Endodermal cell (in vitro differentiated cells): ENCODE measurements at regions not wholly inside any gene's neighbourhood (a gene's known extent, or its start where the extent isn't known, plus 50 kb on each side); places are given as distances from the start of the nearest gene placed in this dataset.

Experiments
- DNase-seq: peaks from one replicate; pipeline ENCODE4 v3.0.0-alpha.2; 2017
- H3K27ac ChIP-seq: 2 replicates; pipeline ENCODE4 v1.5.1; 2013; ENCODE audit warnings: mild to moderate bottlenecking, low read depth, low read length, moderate library complexity
- H3K27me3 ChIP-seq: 2 replicates; pipeline ENCODE4 v1.6.1; 2013; ENCODE audit warnings: mild to moderate bottlenecking, low read length, moderate library complexity; ENCODE audit not compliant: insufficient read depth, control insufficient read depth, poor library complexity, severe bottlenecking
- H3K36me3 ChIP-seq: 2 replicates; pipeline ENCODE4 v1.7.0; 2013; ENCODE audit warnings: mild to moderate bottlenecking, low read length, moderate library complexity; ENCODE audit not compliant: control insufficient read depth, insufficient read depth
- H3K4me1 ChIP-seq: one replicate; pipeline ENCODE4 v1.7.0; 2013; ENCODE audit warnings: low read length; ENCODE audit not compliant: control insufficient read depth, insufficient read depth
- H3K4me3 ChIP-seq: 2 replicates; pipeline ENCODE4 v1.5.1; 2013; ENCODE audit warnings: mild to moderate bottlenecking, low read length, moderate library complexity
- H3K9ac ChIP-seq: 2 replicates; pipeline ENCODE4 v1.6.1; 2013; ENCODE audit warnings: mild to moderate bottlenecking, low read length, moderate library complexity; ENCODE audit not compliant: poor library complexity, severe bottlenecking; ENCODE audit errors: extremely low read depth
- H3K9me3 ChIP-seq: 2 replicates; pipeline ENCODE4 v1.6.1; 2013; ENCODE audit warnings: mild to moderate bottlenecking, low read length, moderate library complexity; ENCODE audit not compliant: control insufficient read depth
- H3K27ac Mint-ChIP-seq: 2 replicates; pipeline ENCODE4 v1.8.0; 2020; ENCODE audit warnings: mixed read lengths
- H3K27me3 Mint-ChIP-seq: 2 replicates; pipeline ENCODE4 v1.8.0; 2021; ENCODE audit warnings: mild to moderate bottlenecking, mixed read lengths; ENCODE audit not compliant: insufficient read depth
- H3K36me3 Mint-ChIP-seq: 2 replicates; pipeline ENCODE4 v1.8.0; 2020; ENCODE audit warnings: low read depth, mixed read lengths
- H3K4me1 Mint-ChIP-seq: 2 replicates; pipeline ENCODE4 v1.8.0; 2020; ENCODE audit warnings: mixed read lengths
- H3K4me3 Mint-ChIP-seq: 2 replicates; pipeline ENCODE4 v1.8.0; 2020; ENCODE audit warnings: mild to moderate bottlenecking, moderate library complexity, mixed read lengths
- H3K9me3 Mint-ChIP-seq: 2 replicates; pipeline ENCODE4 v1.8.0; 2020; ENCODE audit warnings: mild to moderate bottlenecking, mixed read lengths
- WGBS, 2 experiments: methylation state at CpG; one replicate each; pipeline versions ENCODE4 v1.1.5 to v1.1.7; 2013; ENCODE audit warnings: missing lambda C conversion rate in 2 of 2, mixed read lengths in 1 of 2; ENCODE audit not compliant: insufficient coverage in 1 of 2, insufficient read length in 1 of 2; 5-methylcytosine and 5-hydroxymethylcytosine counted together
- TF ChIP-seq, protein P1 (sequence below): fragments of 200-600 bp; sonication (generic); conservative IDR thresholded peaks from 2 replicates; pipeline ENCODE4 v1.5.0; 2021; ENCODE audit warnings: antibody characterized with exemption, mild to moderate bottlenecking

DNA sequence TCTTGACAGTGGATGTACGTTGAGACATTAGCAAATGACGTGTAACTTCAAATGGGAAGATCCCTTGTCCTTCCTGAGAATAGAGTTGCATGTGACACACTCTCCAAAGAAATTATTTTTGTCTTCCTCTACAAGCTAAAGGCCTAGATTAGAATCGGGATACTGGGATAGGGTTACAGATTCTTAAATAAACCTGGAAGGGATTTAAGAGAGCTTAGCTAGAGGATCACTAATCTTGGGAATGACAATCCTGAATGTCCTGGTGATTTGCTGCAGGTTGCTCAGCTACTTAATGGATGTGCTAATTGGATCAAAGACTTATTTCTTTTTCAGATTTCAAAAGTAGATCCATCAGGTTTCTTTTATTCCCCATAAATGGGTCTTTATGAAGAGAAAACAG, 101.9 kb downstream of the KCNJ2 start:
- H3K4me3 Mint-ChIP-seq, result no peak overlapping the region

DNA sequence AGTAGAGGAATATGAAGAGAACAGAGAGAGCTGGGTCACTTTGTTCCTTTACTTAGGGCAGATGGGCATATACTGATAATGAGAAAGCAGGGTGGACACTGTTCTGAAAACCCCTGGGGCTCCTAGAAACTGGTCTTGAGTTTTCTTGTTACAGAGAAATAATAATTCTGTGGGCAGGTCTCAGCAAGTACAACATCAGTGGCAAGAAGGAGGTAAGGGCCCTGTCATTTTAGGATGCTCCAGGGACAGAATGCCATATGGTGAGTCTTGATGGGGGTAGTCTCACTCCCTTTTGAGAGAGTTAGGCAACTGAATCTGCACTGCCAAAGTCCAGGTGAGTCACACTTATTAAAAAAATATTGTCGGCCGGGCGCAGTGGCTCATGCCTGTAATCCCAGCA, 102.3 kb downstream of the KCNJ2 start:
- H3K4me1 Mint-ChIP-seq, result peaks cover 15% of the 10 kb centered on the region
- Histone ChIP-seq H3K27me3 (peaks cover 95% of the 10 kb centered on the region), H3K4me1 (no peaks in the 10 kb centered on the region), H3K27ac (no peak overlapping the region), H3K9ac (no peak overlapping the region), H3K4me3 (no peak overlapping the region), H3K9me3 (peaks cover 12% of the 10 kb centered on the region), H3K36me3 (no peaks in the 10 kb centered on the region)
- H3K9me3 Mint-ChIP-seq, result peaks cover 4% of the 10 kb centered on the region
- peaks cover 83% of the 10 kb centered on the region for H3K27me3 Mint-ChIP-seq
- no peak overlapping the region for H3K27ac Mint-ChIP-seq
- no peak for DNase-seq
- H3K36me3 Mint-ChIP-seq, result no peaks in the 10 kb centered on the region
- TF ChIP-seq, protein P1, sequence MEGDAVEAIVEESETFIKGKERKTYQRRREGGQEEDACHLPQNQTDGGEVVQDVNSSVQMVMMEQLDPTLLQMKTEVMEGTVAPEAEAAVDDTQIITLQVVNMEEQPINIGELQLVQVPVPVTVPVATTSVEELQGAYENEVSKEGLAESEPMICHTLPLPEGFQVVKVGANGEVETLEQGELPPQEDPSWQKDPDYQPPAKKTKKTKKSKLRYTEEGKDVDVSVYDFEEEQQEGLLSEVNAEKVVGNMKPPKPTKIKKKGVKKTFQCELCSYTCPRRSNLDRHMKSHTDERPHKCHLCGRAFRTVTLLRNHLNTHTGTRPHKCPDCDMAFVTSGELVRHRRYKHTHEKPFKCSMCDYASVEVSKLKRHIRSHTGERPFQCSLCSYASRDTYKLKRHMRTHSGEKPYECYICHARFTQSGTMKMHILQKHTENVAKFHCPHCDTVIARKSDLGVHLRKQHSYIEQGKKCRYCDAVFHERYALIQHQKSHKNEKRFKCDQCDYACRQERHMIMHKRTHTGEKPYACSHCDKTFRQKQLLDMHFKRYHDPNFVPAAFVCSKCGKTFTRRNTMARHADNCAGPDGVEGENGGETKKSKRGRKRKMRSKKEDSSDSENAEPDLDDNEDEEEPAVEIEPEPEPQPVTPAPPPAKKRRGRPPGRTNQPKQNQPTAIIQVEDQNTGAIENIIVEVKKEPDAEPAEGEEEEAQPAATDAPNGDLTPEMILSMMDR, result no peak
- 97% methylated on average over 3 of the region's 3 CpGs; no CpG with 5 or more reads in 1 of the 2 experiments for WGBS, 2 experiments
- H3K4me3 Mint-ChIP-seq, result no peak overlapping the region

More for the DNA sequence above, 101.9 kb downstream of the KCNJ2 start:
- Mint-ChIP-seq H3K4me1 (peaks cover 15% of the 10 kb centered on the region), H3K27me3 (peaks cover 81% of the 10 kb centered on the region), H3K27ac (no peak overlapping the region), H3K9me3 (peaks cover 4% of the 10 kb centered on the region), H3K36me3 (no peaks in the 10 kb centered on the region)
- 65 to 100% methylated on average over 2 to 3 of the region's 3 CpGs for WGBS, 2 experiments
- Histone ChIP-seq H3K9ac (no peak overlapping the region), H3K4me3 (no peak overlapping the region), H3K4me1 (no peaks in the 10 kb centered on the region), H3K27ac (no peak overlapping the region), H3K36me3 (no peaks in the 10 kb centered on the region), H3K9me3 (peaks cover 12% of the 10 kb centered on the region), H3K27me3 (peaks cover 94% of the 10 kb centered on the region)
- DNase-seq, result no peak
- TF ChIP-seq, protein P1, result no peak

DNA sequence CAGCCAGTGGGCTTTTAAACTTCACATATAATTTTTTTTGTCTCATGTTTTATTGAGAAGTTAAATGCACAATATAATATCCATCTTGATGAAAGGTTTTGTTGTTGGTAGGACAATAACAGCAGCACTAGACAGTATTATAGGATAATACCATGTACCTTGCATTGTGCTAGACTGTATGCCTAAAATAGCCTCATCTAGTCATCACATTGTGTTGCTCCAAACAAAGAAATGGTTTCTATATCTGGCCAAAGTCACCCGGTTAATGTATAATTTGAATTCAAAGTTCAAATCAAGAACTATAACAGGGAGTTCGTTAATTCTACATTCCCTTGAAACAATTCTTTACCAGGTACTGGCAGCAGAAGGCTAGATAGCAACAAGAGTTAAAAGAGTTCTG, 104.9 kb downstream of the KCNJ2 start:
- H3K36me3 Mint-ChIP-seq, result no peaks in the 10 kb centered on the region
- Histone ChIP-seq H3K4me3 (no peak overlapping the region), H3K36me3 (no peaks in the 10 kb centered on the region), H3K4me1 (no peaks in the 10 kb centered on the region), H3K27ac (no peak overlapping the region), H3K9ac (no peak overlapping the region), H3K27me3 (peaks cover 79% of the 10 kb centered on the region), H3K9me3 (peaks cover 1% of the 10 kb centered on the region)
- TF ChIP-seq, protein P1, result no peak
- H3K4me1 Mint-ChIP-seq, result peaks cover 15% of the 10 kb centered on the region
- no peak overlapping the region for H3K27ac Mint-ChIP-seq
- DNase-seq, result no peak
- WGBS, 2 experiments, result 71 to 94% methylated on average over 1 to 2 of the region's 2 CpGs
- H3K4me3 Mint-ChIP-seq, result no peak overlapping the region
- H3K27me3 Mint-ChIP-seq, result peaks cover 65% of the 10 kb centered on the region
- no peaks in the 10 kb centered on the region for H3K9me3 Mint-ChIP-seq
